ENCODE measurements at regions not wholly inside any gene's neighbourhood (a gene's known extent, or its start where the extent isn't known, plus 50 kb on each side); places are given as distances from the start of the nearest gene placed in this dataset.

DNA sequence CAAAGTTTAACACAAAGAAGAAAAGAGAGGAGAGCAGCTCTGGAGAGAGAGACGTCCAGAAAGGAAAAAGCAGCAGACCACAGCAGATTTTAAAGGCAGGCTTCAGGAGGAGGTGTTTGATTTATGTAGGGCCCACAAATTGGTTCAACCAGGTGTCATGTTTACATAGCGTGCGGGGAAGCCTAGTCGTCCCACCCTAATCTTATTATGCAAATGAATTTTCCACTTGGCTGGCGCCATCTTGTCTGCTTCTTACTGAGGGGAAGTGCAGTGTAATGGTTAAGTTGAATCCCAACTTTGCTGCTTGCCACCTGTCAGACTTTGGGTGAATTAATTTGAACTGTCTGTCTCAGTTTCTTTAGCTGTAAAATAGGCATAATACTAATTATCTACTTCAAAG is 282.4 kb upstream of the CYRIA start:
- no peak for TF ChIP-seq POLR2A (IDR thresholded peaks at IDR 0.05)
- TF ChIP-seq, protein P1, sequence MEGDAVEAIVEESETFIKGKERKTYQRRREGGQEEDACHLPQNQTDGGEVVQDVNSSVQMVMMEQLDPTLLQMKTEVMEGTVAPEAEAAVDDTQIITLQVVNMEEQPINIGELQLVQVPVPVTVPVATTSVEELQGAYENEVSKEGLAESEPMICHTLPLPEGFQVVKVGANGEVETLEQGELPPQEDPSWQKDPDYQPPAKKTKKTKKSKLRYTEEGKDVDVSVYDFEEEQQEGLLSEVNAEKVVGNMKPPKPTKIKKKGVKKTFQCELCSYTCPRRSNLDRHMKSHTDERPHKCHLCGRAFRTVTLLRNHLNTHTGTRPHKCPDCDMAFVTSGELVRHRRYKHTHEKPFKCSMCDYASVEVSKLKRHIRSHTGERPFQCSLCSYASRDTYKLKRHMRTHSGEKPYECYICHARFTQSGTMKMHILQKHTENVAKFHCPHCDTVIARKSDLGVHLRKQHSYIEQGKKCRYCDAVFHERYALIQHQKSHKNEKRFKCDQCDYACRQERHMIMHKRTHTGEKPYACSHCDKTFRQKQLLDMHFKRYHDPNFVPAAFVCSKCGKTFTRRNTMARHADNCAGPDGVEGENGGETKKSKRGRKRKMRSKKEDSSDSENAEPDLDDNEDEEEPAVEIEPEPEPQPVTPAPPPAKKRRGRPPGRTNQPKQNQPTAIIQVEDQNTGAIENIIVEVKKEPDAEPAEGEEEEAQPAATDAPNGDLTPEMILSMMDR (IDR thresholded peaks at IDR 0.05) = no peak
